RWPE1 (cell line): ENCODE measurements at regions not wholly inside any gene's neighbourhood (a gene's known extent, or its start where the extent isn't known, plus 50 kb on each side); places are given as distances from the start of the nearest gene placed in this dataset.
"Not testable (repeated sequence)": the region's sequence is repeated elsewhere in the genome, so short reads cannot be mapped to it uniquely, and the experiment has no call there.

Experiments used
- CTCF ChIA-PET: fragments of 350-600 bp; sonication (Branson Sonifier 250); formaldehyde crosslinking; extraction: SDS; loops from one replicate; lab custom pipeline; 2021; lab: Yijun Ruan, JAX
- POLR2A ChIA-PET: fragments of 400-600 bp; formaldehyde crosslinking; extraction: SDS; loops from one replicate; lab custom pipeline; 2020; ENCODE audit warnings: antibody characterized with exemption; ENCODE audit not compliant: low non-redundant PET; lab: Yijun Ruan, JAX
- DNase-seq: peaks from one replicate; pipeline ENCODE4 v3.0.0; 2012; ENCODE audit warnings: low spot score
- H3K27ac ChIP-seq: fragments of 450-650 bp; 2 replicates; pipeline ENCODE4 v1.5.1; 2017
- CTCF ChIP-seq: fragments of 450-650 bp; conservative IDR thresholded peaks from 2 replicates; pipeline ENCODE4 v1.5.1; 2017; ENCODE audit warnings: low read depth, mild to moderate bottlenecking

- DNase-seq, result no peak
- ChIA-PET CTCF (no interaction called here), POLR2A (no interaction called here)
- TF ChIP-seq CTCF, result no peak
- H3K27ac ChIP-seq, result no peak overlapping the region
Measured at GRCh38 chr7:91383053-91383904, 119.0 kb downstream of the FZD1 start.

DNA sequence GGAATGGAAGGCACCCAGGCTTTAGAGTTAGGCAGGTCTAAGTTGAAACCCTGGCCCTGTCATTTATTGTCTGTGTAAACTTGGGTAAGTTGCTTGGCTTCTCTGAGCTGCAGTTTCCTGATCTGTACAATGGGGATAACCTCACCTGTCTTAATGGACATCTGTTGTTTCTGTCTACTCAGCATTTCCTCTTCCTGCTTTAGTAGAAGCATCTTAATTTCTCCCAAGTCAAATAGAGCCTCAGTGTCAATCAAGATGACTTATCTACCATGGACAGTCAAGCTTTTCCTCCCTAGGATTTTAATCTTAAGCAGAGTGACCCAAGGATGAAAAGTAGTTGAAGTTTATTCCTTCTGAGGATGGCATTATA, 119.7 kb downstream of the FZD1 start:
- TF ChIP-seq CTCF, result no peak
- no peak for DNase-seq
- POLR2A ChIA-PET, result no interaction called here

DNA sequence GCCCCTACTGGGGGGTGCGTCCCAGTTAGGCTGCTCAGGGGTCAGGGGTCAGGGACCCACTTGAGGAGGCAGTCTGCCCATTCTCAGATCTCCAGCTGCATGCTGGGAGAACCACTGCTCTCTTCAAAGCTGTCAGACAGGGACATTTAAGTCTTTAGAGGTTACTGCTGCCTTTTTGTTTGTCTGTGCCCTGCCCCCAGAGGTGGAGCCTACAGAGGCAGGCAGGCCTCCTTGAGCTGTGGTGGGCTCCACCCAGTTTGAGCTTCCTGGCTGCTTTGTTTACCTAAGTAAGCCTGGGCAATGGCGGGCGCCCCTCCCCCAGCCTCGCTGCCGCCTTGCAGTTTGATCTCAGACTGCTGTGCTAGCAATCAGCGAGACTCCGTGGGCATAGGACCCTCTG, 130.5 kb downstream of the FZD1 start:
- H3K27ac ChIP-seq, DNase-seq, POLR2A ChIA-PET, CTCF ChIA-PET: not testable (repeated sequence)

More for the DNA sequence above, 119.7 kb downstream of the FZD1 start:
- no peak overlapping the region for H3K27ac ChIP-seq
- CTCF ChIA-PET, result no interaction called here

DNA sequence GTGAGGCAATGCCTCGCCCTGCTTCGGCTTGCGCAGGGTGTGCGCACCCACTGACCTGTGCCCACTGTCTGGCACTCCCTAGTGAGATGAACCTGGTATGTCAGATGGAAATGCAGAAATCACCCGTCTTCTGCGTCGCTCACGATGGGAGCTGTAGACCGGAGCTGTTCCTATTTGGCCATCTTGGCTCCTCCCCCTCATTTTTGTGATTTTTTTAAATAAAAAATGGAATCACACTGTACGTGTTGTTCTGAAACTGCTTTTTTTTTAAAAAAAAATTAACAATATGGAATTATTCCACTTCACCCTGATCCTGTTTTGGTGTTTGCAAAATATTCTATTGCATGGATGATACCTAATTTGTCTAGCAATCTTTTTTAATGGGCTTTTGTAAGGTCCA, 131.1 kb downstream of the FZD1 start:
- H3K27ac ChIP-seq, POLR2A ChIA-PET, DNase-seq, CTCF ChIA-PET: not testable (repeated sequence)

- ChIA-PET CTCF (no interaction called here), POLR2A (no interaction called here)
- no peak for TF ChIP-seq CTCF
- DNase-seq, result no peak
- no peak overlapping the region for H3K27ac ChIP-seq
Measured at GRCh38 chr7:91397096-91397495, 132.9 kb downstream of the FZD1 start.

GRCh38 chr7:91397612-91398011, 133.4 kb downstream of the FZD1 start:
- CTCF ChIA-PET, result no interaction called here
- DNase-seq, result no peak

GRCh38 chr7:91398341-91398740, 134.1 kb downstream of the FZD1 start:
- TF ChIP-seq CTCF, result no peak
- POLR2A ChIA-PET, result no interaction called here
- CTCF ChIA-PET, result interaction anchor here (0.6 kb wide), 1 partner anchor 114 kb away, joined by 3 read pairs; no protein-coding TSS in a partner anchor

More at GRCh38 chr7:91397612-91398011, 133.4 kb downstream of the FZD1 start:
- POLR2A ChIA-PET, result no interaction called here
- TF ChIP-seq CTCF, result no peak
- no peak overlapping the region for H3K27ac ChIP-seq

More at GRCh38 chr7:91398341-91398740, 134.1 kb downstream of the FZD1 start:
- no peak overlapping the region for H3K27ac ChIP-seq
- DNase-seq, result no peak
